ENCODE measurements at regions not wholly inside any gene's neighbourhood (a gene's known extent, or its start where the extent isn't known, plus 50 kb on each side); places are given as distances from the start of the nearest gene placed in this dataset.
"Not testable (repeated sequence)": the region's sequence is repeated elsewhere in the genome, so short reads cannot be mapped to it uniquely, and the experiment has no call there.

DNA sequence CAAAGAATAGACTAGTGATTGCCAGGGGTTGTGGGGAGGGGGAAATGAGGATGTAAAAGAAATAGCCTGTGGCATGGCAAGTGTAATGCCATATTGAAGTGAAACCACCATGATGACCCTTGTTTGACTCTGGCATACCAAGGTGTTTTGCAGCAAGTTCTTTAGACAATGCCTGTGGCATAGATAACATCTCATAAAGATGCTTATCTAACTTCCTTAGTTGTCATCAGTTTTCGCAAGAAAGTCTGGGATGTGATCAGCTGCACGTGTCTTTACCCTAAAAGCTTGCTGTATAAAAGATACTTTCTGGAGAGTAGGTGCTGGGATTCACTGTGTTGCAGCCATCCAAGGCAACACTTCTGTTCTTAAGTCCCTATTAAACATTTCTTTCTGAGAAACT is 176.1 kb upstream of the MAGEB16 start:
- no peak for DNase-seq (ENCODE audit: low spot score)

DNA sequence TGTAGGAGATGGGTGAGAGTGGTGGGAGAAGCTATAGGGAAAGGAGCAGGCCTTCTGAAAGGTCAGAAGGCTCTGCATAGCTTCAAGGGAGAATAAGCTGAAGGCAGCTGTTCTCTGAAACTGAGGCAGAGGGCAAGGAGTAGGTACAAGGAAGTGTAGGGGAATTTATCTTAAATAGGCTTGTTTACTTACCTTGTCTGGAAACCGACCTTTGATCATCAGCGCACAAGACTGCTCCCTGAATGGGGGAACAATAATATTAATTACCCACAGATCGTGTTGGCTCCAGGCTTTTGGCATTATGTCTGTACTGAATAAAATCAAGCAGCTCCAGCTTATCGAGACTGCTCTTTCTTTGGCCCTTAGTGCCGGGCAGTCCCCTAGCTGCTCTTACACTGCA is 175.5 kb upstream of the MAGEB16 start:
- no peak for DNase-seq (ENCODE audit: low spot score)

DNA sequence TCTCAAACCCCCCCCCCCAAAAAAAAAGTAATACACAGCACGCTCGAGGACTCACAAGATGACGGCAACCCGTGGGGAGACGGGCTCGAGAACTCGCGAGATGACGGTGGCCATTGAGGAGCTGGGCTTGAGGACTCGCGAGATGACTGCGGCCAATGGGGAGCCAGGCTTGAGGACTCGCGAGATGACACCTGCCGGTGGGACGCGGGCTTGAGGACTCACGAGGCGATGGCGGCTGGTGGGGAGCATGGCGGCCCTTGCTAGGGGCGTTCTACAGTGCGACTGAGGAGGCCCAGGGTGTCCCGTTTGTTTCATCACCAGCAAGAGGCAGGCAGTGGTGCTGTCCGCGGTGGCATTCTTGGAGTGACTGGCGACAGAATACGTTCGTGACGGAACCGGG is 172.4 kb upstream of the MAGEB16 start:
- DNase-seq (ENCODE audit: low spot score): no peak

DNA sequence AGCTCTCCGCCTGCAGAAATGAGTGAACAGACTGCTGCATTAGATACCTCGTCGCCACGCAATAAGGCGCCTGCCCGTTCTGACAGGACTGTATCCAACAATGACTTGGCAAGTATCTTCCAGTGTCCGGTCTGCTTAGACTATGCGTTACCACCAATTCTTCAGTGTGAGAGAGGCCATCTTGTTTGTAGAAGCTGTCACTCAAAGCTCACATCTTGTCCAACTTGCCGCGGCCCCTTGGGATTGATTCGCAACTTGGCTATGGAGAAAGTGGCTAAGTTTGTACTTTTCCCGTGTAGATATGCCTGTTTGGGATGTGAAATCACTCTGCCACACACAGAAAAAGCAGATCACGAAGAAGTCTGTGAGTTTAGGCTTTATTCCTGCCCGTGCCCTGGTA is 172.0 kb upstream of the MAGEB16 start:
- no peak for DNase-seq (ENCODE audit: low spot score)

DNA sequence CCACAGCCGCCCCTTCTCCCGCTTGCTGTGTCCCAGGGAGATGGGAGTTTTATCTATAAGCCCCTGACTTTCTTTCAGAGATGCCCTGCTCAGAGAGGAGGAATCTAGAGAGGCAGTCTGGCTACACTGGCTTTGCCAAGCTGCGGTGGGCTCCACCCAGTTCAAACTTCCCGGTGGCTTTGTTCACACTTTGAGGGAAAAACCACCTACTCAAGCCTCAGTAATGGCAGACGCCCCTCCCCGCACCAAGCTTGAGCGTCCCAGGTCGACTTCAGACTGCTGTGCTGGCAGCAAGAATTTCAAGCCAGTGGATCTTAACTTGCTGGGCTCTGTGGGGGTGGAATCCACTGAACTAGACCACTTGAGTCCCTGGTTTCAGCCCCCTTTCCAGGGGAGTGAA is 162.2 kb upstream of the MAGEB16 start:
- not testable (repeated sequence) for DNase-seq (ENCODE audit: low spot score)

DNA sequence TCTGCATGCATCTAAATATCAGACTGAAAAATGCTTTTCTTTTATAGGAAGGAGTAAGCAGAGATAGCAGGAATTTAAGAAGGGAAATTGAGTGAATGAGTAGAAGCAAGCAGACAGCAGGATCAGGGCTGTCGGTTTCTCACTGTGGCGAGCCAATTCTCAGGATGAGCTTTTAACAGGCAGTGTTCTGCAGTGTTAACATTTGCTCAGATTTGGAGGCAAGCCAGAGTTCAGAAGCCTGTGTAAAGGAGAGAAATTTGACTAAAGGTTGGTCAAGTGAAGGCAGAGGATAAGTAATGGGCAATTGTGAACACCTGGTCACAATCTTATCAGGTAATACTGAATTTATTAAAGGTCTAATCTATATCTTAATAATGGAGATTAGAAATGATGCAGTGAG is 133.3 kb upstream of the MAGEB16 start:
- no peak for DNase-seq (ENCODE audit: low spot score)

DNA sequence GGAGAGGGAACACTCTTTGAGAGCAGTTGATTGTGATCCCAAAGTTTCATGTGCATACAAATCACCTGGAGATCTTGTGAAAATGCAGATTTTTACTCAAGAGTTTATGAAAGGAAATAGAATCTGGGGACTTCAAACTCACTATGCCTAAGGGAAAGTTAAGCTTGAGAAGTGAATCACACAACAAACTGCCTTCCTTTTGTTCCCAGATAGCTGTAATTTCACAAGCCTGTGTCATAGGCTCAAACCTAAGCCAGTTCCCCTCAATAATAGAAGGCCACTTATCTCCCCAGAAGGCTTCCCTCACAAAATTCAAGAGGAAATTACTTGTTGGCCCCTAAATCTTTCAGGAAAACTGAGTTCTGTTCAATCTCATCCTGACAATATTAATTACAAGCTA is 132.8 kb upstream of the MAGEB16 start:
- no peak for DNase-seq (ENCODE audit: low spot score)

DNA sequence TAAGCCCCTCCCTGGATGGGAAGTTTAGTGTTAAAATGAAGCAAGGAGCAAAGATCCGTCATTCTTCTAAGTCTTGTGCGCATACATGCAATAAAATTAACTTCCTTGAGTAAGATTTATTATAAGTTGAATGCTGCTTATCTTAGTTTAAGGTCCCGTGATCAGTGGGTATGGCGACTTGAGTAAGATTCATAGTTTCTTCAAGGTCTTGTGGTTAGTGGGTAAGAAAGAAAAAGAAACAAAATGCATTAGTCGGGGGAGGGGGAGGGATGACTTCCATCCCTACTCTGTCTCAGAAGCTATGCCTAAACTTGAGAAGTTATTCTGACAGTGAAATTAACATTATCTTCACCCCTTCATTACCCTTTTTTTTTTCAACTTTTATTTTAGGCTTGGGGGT is 127.3 kb upstream of the MAGEB16 start:
- no peak for DNase-seq (ENCODE audit: low spot score)

DNA sequence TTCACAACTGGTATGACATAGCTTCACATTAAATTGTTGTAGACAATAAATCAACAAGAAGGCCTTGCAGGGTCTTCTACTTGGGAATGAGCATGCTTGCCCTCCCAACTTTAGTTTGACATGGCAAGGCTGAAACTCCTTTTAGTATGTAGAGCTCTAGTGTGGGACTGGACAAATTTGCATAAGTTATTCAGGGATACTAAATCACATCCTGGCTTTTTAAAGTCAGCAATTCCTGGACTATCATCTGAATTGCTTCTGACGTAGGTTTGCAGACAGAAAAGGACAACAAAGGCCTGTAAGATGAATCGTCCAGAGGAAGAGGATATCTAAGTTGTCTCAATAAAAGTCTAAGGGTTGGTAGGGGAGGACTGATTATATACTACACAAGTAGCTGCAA is 123.0 kb upstream of the MAGEB16 start:
- DNase-seq (ENCODE audit: low spot score): no peak

DNA sequence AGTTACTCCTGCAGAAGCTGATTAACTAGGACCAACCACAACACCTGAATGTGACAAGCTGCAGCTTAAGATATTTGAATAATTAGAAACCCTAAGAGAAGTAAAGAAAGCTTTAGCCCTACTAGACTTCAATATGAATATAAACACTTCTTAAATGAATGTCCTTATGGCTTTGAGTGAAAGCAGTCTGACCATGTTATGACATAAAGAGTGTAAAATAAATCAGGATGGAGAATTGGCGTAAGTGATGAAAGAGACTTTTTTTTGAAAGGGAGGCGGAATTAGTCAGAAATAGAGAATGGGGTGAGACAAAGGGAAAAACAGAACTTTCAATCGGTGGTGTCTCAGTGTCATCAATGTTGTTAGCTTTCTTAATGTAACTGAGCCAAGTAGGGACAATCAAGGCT is 117.2 kb upstream of the MAGEB16 start:
- DNase-seq (ENCODE audit: low spot score): no peak

DNA sequence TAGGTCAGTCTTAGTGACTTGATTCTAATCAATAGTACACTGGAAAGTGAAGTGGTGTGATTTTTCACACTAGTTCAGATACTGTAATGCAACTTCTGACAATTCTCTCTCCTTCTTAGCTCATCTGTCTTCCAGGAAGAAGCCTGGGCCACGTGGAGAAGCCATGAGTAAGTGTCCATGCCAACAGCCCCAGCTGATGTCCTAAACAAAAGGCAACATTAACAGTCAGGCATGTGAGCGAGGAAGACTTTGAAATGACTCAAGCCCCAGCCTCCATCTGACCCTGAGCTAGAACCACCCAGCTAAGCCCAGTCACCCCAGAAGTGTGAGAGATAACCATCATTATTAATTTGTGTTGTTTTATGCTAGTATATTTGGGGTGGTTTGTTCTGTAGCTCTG is 115.7 kb upstream of the MAGEB16 start:
- peak; percentile 30 for DNase-seq (ENCODE audit: low spot score)

DNA sequence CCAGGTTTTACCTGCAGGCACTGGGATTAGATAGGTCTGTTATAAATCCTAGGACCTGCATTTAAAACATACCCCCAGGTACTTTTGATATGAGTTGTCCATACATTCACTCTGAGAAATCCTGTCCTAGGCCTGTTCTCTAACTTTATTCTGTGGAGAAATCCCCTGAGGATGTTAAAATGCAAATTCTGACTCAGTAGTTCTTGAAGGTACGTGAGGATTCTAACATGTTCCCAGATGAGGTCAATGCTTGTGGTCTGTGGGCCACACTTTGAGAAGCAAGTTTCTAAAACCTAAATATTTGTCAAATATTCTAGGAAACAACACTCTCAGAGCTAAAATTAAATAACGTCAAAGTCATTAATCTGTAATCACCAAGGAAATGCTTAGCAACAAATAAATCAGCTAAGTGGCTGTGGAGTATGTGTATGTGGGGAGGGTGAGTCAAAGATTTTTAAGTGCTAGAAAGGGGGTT is 101.3 kb upstream of the MAGEB16 start:
- DNase-seq (ENCODE audit: low spot score): no peak

DNA sequence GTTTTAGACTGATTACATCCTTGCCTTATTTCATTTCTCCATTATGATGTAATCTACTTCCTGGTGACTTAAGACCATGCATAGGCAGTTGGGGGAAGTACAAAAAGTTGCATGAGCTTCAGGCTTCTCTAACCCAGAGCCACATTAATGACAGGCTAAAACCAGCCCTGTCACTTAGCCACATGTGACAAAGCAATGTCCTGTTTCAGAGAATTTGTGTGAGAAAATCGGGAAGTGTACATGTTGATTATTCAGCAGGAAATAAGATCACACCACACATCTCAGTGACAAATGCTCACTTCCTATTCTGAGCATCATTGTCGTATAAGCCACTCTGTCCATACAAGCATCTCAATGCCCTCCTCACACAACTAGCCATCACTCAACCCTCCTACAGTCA is 98.5 kb upstream of the MAGEB16 start:
- DNase-seq (ENCODE audit: low spot score): no peak

DNA sequence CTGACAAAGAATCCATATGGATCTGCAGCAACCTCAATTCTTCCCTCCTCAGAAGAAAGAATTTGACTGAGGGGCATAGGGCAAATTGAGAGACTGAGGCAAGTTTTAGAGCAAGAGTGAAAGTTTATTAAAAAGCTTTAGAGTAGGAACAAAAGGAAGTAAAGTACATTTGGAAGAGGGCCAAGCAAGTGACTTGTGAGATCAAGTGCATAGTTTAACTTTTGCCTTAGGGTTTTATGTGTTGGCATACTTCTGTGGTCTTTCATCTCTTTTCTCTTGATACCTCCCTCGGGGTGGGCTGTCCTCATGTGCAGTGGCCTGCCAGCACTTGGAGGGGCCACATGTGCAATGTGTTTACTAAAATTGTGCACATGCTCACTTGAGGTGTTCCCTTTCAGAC is 98.0 kb upstream of the MAGEB16 start:
- DNase-seq (ENCODE audit: low spot score): no peak

DNA sequence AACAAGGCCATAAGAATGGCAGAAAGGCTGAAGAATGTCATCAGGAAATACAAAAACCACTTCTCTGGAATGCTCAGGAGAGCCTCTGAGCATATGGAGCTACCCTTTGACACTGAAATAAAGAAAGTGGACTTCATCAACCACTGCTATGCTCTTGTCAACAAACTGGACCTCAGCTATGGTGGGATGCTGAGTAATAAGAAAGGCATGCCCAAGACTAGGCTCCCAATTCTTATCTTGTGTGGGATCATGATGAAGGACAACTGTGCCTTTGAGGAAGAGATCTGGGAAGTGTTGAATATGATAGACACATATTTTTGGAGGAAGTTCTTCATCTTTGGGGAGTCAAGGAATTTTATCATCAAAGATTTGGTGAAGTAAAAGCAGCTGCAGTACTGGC is 86.9 kb upstream of the MAGEB16 start:
- DNase-seq (ENCODE audit: low spot score): no peak

DNA sequence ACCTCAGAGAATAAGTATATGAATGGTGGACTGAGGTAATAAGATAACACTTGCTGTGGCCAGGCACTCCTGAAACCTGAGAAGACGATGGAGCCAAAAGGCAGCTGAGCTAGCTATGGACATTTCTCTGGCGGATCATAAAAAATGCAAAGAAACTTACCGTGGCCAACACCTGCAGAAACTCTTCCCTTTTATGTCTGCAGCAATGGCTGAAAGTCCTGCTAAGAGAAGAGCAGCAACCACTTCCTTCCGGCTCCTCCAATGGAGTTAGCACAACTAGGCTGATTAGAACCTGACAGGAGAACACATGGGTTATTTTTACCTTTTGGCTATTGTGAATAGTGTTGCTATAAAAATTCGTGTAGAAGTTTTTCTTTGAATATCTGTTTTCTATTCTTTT is 76.0 kb upstream of the MAGEB16 start:
- no peak for DNase-seq (ENCODE audit: low spot score)

DNA sequence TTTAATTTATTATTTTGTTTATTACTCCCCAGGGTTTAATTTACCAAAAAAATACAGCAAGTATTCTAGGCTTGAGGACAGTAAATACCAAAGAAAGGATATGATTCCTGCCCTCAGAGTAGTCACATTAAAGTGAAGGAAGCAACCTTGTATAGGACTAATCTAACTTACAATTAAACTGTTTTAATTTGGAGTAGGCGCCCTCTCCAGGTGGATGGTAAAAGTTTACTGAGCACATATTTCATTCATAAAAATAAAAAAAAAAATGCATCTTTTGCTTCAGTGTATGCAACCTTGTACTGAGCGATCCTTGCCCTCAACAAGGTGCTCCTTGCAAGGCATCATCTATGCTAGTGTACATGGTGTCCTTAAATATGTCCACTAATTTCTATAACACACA is 72.0 kb upstream of the MAGEB16 start:
- DNase-seq (ENCODE audit: low spot score): peak; percentile 48

DNA sequence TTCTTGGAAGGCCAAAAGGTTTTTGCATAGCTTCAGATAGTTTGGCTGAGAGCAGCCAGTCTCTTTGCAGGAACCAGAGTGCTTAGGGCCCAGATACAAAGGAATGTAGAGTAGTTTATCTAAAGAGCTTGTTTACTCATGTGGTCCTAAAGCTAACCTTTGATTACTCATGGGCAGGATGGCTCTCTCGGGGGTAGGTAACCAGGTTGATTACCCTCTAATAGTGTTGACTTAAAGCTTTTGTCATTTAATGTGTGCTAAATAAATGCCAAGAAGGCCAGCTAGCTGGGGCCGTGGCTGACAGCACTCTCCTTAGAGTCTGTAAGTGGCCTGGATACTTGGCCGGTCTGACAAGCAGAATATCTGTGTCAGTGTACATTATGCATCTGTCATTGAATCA is 69.7 kb upstream of the MAGEB16 start:
- no peak for DNase-seq (ENCODE audit: low spot score)

DNA sequence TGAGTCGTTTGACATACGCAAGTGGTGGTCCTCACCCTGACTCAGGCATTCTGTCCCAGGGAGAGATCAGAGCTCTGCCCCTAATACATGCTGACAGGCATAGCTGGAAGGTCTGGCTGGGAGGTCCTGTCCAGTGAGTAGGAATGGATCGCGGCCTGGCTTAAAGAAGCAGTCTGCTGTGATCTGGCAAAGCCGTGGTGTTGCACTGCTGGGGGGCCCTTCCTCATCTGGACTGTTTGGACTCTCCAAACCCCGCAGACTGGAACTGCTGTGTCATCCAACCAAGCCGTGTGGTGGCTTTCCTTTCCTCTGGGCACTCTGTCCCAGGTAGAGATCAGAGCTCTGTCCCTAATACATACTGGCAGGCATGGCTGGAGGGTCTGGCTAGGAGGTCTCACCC is 64.3 kb upstream of the MAGEB16 start:
- DNase-seq (ENCODE audit: low spot score): no peak

DNA sequence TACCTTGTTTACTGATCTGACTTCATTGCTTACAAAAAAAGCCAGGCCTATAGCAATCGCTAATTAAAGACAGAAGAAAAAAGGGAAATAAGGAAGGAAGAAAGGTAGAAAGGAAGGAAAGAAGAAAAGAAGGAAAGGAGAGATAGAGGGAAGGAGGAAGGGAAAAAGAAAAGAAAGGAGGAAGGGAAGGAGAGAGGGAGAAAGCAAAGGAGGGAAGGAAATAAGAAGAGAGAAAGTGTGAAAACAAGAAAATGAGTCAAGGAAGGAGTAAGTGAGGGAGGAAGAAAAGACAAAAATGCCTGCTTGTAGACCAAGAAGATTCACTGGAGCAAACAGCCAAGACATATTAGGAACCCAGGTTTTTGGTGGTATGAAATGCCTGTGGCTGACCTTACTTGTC is 57.0 kb upstream of the MAGEB16 start:
- no peak for DNase-seq (ENCODE audit: low spot score)

DNA sequence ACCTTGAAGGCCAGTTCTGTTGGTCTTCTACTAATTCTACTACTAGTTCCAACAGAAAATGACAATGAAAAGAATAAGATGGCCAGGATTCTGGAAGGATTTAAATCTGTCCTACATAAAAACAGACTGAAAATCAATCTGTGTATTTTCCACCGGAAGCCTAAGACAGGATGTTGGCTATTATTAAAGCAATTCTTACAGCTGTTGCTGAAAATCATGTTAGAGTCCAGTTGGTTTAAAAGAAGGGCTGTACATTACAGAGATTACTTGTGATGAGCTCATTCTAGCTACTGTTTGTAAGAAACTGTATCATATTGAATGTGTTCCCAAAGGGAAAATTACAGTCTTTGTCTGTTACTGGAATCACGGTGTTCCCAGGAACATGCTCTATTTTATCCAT is 54.8 kb upstream of the MAGEB16 start:
- DNase-seq (ENCODE audit: low spot score): no peak

Data from RKO (cell line).